PC-9 (cell line): ENCODE measurements at regions not wholly inside any gene's neighbourhood (a gene's known extent, or its start where the extent isn't known, plus 50 kb on each side); places are given as distances from the start of the nearest gene placed in this dataset.

Source experiments
- EZH2 ChIP-seq: fragments of 200-600 bp; sonication (generic); IDR thresholded peaks from 2 replicates; pipeline ENCODE4 v1.8.0; 2017; ENCODE audit warnings: antibody characterized with exemption, low read depth
- TF ChIP-seq, protein P1 (sequence below): fragments of 200-600 bp; sonication (generic); conservative IDR thresholded peaks from 2 replicates; pipeline ENCODE4 v1.6.1; 2017; ENCODE audit warnings: mixed run types, antibody characterized with exemption, mild to moderate bottlenecking, moderate library complexity

DNA sequence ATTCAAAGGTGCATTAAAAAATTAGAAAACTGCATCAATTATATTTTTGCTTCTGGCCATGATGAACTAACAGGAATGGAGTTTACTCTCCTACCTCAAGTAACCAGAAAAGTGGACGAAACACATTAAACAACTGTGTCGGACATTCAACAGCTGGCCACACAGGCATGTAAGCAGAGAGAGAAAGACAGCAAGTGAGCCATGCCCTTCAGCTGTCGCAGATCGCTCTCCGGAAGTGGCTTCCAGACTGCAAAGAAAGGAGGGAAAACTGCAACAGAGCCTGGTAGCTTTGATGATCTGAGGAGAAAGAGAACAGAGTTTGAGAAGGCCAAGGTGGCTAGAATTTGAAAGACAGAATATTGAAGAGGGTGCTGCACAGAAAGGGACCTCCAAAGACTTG, 557.2 kb downstream of the MATN1 start:
- TF ChIP-seq, protein P1, sequence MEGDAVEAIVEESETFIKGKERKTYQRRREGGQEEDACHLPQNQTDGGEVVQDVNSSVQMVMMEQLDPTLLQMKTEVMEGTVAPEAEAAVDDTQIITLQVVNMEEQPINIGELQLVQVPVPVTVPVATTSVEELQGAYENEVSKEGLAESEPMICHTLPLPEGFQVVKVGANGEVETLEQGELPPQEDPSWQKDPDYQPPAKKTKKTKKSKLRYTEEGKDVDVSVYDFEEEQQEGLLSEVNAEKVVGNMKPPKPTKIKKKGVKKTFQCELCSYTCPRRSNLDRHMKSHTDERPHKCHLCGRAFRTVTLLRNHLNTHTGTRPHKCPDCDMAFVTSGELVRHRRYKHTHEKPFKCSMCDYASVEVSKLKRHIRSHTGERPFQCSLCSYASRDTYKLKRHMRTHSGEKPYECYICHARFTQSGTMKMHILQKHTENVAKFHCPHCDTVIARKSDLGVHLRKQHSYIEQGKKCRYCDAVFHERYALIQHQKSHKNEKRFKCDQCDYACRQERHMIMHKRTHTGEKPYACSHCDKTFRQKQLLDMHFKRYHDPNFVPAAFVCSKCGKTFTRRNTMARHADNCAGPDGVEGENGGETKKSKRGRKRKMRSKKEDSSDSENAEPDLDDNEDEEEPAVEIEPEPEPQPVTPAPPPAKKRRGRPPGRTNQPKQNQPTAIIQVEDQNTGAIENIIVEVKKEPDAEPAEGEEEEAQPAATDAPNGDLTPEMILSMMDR: no peak
- TF ChIP-seq EZH2: no peak
